Activated CD4-positive, alpha-beta T cell treated with anti-CD3 and anti-CD28 coated beads, Interleukin-2, amount 10 ng/mL, durations not matched to agents 7 days and 5 days (primary cell): ENCODE measurements at regions not wholly inside any gene's neighbourhood (a gene's known extent, or its start where the extent isn't known, plus 50 kb on each side); places are given as distances from the start of the nearest gene placed in this dataset.

ENCODE experiments used
- CTCF ChIA-PET: fragments of 350-600 bp; sonication (Branson Sonifier 250); formaldehyde crosslinking; loops from one replicate; lab custom pipeline; 2021; ENCODE audit warnings: antibody characterized with exemption; lab: Charles Lee
- POLR2A ChIA-PET: fragments of 350-600 bp; sonication (Branson Sonifier 250); formaldehyde crosslinking; loops from one replicate; lab custom pipeline; 2021; ENCODE audit warnings: antibody characterized with exemption; lab: Charles Lee
- DNase-seq: peaks from one replicate; pipeline ENCODE4 v3.0.0-alpha.2; 2020
- H3K27ac Mint-ChIP-seq: one replicate; pipeline ENCODE4 v1.8.0; 2021; ENCODE audit warnings: mild to moderate bottlenecking, moderate library complexity, mixed read lengths
- H3K27me3 Mint-ChIP-seq: one replicate; pipeline ENCODE4 v1.8.0; 2021; ENCODE audit warnings: mixed read lengths
- H3K36me3 Mint-ChIP-seq: one replicate; pipeline ENCODE4 v1.8.0; 2021; ENCODE audit warnings: low read depth, mixed read lengths
- H3K4me1 Mint-ChIP-seq: one replicate; pipeline ENCODE4 v1.8.0; 2021; ENCODE audit warnings: mixed read lengths
- H3K4me3 Mint-ChIP-seq: one replicate; pipeline ENCODE4 v1.8.0; 2021; ENCODE audit warnings: mild to moderate bottlenecking, moderate library complexity, mixed read lengths
- H3K9me3 Mint-ChIP-seq: one replicate; pipeline ENCODE4 v1.8.0; 2021; ENCODE audit warnings: mixed read lengths

- no peaks in the 10 kb centered on the region for H3K4me1 Mint-ChIP-seq
- H3K9me3 Mint-ChIP-seq = peaks cover 2% of the 10 kb centered on the region
- H3K36me3 Mint-ChIP-seq = no peaks in the 10 kb centered on the region
- H3K4me3 Mint-ChIP-seq = no peak overlapping the region
- no peak for DNase-seq
- ChIA-PET CTCF (no interaction called here), POLR2A (no interaction called here)
- no peak overlapping the region for H3K27ac Mint-ChIP-seq
- H3K27me3 Mint-ChIP-seq = no peaks in the 10 kb centered on the region
Observed at GRCh38 chr9:82720515-82720914, 342.4 kb downstream of the RASEF start.

GRCh38 chr9:82721593-82721992, 341.3 kb downstream of the RASEF start:
- H3K36me3 Mint-ChIP-seq = no peaks in the 10 kb centered on the region
- no peaks in the 10 kb centered on the region for H3K27me3 Mint-ChIP-seq
- no peak for DNase-seq
- no peak overlapping the region for H3K4me3 Mint-ChIP-seq
- H3K4me1 Mint-ChIP-seq = no peaks in the 10 kb centered on the region
- no peak overlapping the region for H3K27ac Mint-ChIP-seq
- H3K9me3 Mint-ChIP-seq = peaks cover 2% of the 10 kb centered on the region
- ChIA-PET CTCF (no interaction called here), POLR2A (no interaction called here)

- H3K4me3 Mint-ChIP-seq = no peak overlapping the region
- no peak overlapping the region for H3K27ac Mint-ChIP-seq
- ChIA-PET POLR2A (no interaction called here), CTCF (no interaction called here)
- DNase-seq = no peak
- H3K27me3 Mint-ChIP-seq = no peaks in the 10 kb centered on the region
- H3K9me3 Mint-ChIP-seq = peaks cover 2% of the 10 kb centered on the region
- H3K36me3 Mint-ChIP-seq = no peaks in the 10 kb centered on the region
- no peaks in the 10 kb centered on the region for H3K4me1 Mint-ChIP-seq
Observed at GRCh38 chr9:82722051-82722450, 340.9 kb downstream of the RASEF start.

- Mint-ChIP-seq H3K27me3 (no peaks in the 10 kb centered on the region), H3K27ac (no peak overlapping the region), H3K9me3 (peaks cover 2% of the 10 kb centered on the region), H3K4me3 (no peak overlapping the region), H3K4me1 (no peaks in the 10 kb centered on the region), H3K36me3 (no peaks in the 10 kb centered on the region)
- ChIA-PET CTCF (no interaction called here), POLR2A (no interaction called here)
- no peak for DNase-seq
Observed at GRCh38 chr9:82722561-82722960, 340.4 kb downstream of the RASEF start.

GRCh38 chr9:82726424-82727276, 336.3 kb downstream of the RASEF start:
- ChIA-PET POLR2A (no interaction called here), CTCF (no interaction called here)
- Mint-ChIP-seq H3K9me3 (no peaks in the 10 kb centered on the region), H3K4me3 (no peak overlapping the region), H3K4me1 (no peaks in the 10 kb centered on the region), H3K27me3 (no peaks in the 10 kb centered on the region), H3K36me3 (no peaks in the 10 kb centered on the region), H3K27ac (no peak overlapping the region)
- no peak for DNase-seq

- Mint-ChIP-seq H3K4me1 (no peaks in the 10 kb centered on the region), H3K9me3 (peaks cover 2% of the 10 kb centered on the region), H3K27ac (no peak overlapping the region), H3K4me3 (no peak overlapping the region), H3K36me3 (no peaks in the 10 kb centered on the region), H3K27me3 (no peaks in the 10 kb centered on the region)
- ChIA-PET CTCF (no interaction called here), POLR2A (interaction anchor here (0.7 kb wide), 1 partner anchor 67 kb away, joined by 4 read pairs; no protein-coding TSS in a partner anchor)
- no peak for DNase-seq
Observed at GRCh38 chr9:82729141-82729540, 333.8 kb downstream of the RASEF start.

GRCh38 chr9:82729991-82730589, 332.9 kb downstream of the RASEF start:
- no peak for DNase-seq
- Mint-ChIP-seq H3K9me3 (peaks cover 2% of the 10 kb centered on the region), H3K4me3 (no peak overlapping the region), H3K4me1 (no peaks in the 10 kb centered on the region), H3K27ac (no peak overlapping the region), H3K36me3 (no peaks in the 10 kb centered on the region), H3K27me3 (no peaks in the 10 kb centered on the region)
- ChIA-PET POLR2A (no interaction called here), CTCF (no interaction called here)

- Mint-ChIP-seq H3K9me3 (peaks cover 2% of the 10 kb centered on the region), H3K4me1 (no peaks in the 10 kb centered on the region), H3K27ac (no peak overlapping the region), H3K36me3 (no peaks in the 10 kb centered on the region), H3K4me3 (no peak overlapping the region), H3K27me3 (no peaks in the 10 kb centered on the region)
- DNase-seq = no peak
- CTCF ChIA-PET = interaction anchor here (0.7 kb wide), 1 partner anchor 1232 kb away, joined by 4 read pairs; no protein-coding TSS in a partner anchor
- POLR2A ChIA-PET = no interaction called here
Observed at GRCh38 chr9:82732928-82733327, 330.0 kb downstream of the RASEF start.

GRCh38 chr9:82736126-82736525, 326.8 kb downstream of the RASEF start:
- no peak overlapping the region for H3K4me3 Mint-ChIP-seq
- CTCF ChIA-PET = no interaction called here
- H3K4me1 Mint-ChIP-seq = no peaks in the 10 kb centered on the region
- no peak for DNase-seq
- peaks cover 2% of the 10 kb centered on the region for H3K9me3 Mint-ChIP-seq
- H3K27ac Mint-ChIP-seq = no peak overlapping the region
- H3K36me3 Mint-ChIP-seq = no peaks in the 10 kb centered on the region
- no peaks in the 10 kb centered on the region for H3K27me3 Mint-ChIP-seq
- POLR2A ChIA-PET = no interaction called here

- Mint-ChIP-seq H3K4me1 (no peaks in the 10 kb centered on the region), H3K9me3 (peaks cover 2% of the 10 kb centered on the region), H3K27ac (no peak overlapping the region), H3K27me3 (no peaks in the 10 kb centered on the region), H3K36me3 (no peaks in the 10 kb centered on the region), H3K4me3 (no peak overlapping the region)
- ChIA-PET CTCF (no interaction called here), POLR2A (no interaction called here)
- DNase-seq = no peak
Observed at GRCh38 chr9:82736701-82737100, 326.2 kb downstream of the RASEF start.

GRCh38 chr9:82745919-82746318, 317.0 kb downstream of the RASEF start:
- CTCF ChIA-PET = no interaction called here
- H3K4me3 Mint-ChIP-seq = no peak overlapping the region

GRCh38 chr9:82750411-82750913, 312.5 kb downstream of the RASEF start:
- Mint-ChIP-seq H3K9me3 (no peaks in the 10 kb centered on the region), H3K4me1 (no peaks in the 10 kb centered on the region), H3K27ac (no peak overlapping the region), H3K36me3 (no peaks in the 10 kb centered on the region), H3K27me3 (no peaks in the 10 kb centered on the region), H3K4me3 (no peak overlapping the region)
- DNase-seq = no peak
- POLR2A ChIA-PET = no interaction called here
- CTCF ChIA-PET = no interaction called here

More at GRCh38 chr9:82745919-82746318, 317.0 kb downstream of the RASEF start:
- H3K9me3 Mint-ChIP-seq = no peaks in the 10 kb centered on the region
- no peak overlapping the region for H3K27ac Mint-ChIP-seq
- POLR2A ChIA-PET = no interaction called here
- H3K4me1 Mint-ChIP-seq = no peaks in the 10 kb centered on the region
- H3K36me3 Mint-ChIP-seq = no peaks in the 10 kb centered on the region
- no peak for DNase-seq
- H3K27me3 Mint-ChIP-seq = no peaks in the 10 kb centered on the region

GRCh38 chr9:82757924-82758323, 305.0 kb downstream of the RASEF start:
- Mint-ChIP-seq H3K9me3 (peaks cover 3% of the 10 kb centered on the region), H3K27me3 (no peaks in the 10 kb centered on the region), H3K27ac (no peak overlapping the region), H3K36me3 (no peaks in the 10 kb centered on the region), H3K4me1 (no peaks in the 10 kb centered on the region), H3K4me3 (no peak overlapping the region)
- ChIA-PET POLR2A (no interaction called here), CTCF (no interaction called here)
- DNase-seq = no peak
